ENCODE measurements at regions not wholly inside any gene's neighbourhood (a gene's known extent, or its start where the extent isn't known, plus 50 kb on each side); places are given as distances from the start of the nearest gene placed in this dataset.

DNA sequence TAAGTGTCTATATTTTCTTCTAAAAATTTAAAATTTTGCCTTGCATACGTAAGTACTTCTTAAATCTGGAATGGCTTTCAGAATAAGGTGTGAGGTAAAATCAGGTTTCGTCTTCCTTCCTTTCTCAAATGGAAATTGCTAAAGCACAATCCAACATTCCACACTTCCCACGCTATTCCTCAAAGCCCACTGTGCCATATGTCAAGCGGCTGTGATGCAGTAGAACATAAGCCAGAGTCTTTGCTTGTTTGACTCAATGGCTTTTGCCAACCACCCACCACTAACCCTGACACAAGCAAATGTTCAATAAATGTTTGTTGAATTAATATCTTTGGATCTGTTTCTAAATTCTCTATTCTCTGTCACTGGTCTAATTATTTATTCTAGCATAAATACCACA is 1199.7 kb upstream of the TENM3 start:
- Histone ChIP-seq H3K9ac (ENCODE audit: insufficient read depth, low read depth, low read length) (no peak overlapping the region), H4K20me1 (ENCODE audit: insufficient read depth, low read length) (no peaks in the 10 kb centered on the region), H3K4me3 (replicated peaks in 1 of 3; ENCODE audit: insufficient read depth in 1 of 3, low read depth in 2 of 3, low read length in 3 of 3) (no peak overlapping the region), H3K4me1 (ENCODE audit: insufficient read depth, low read length) (no peaks in the 10 kb centered on the region), H3K9me3 (ENCODE audit: low read length) (no peaks in the 10 kb centered on the region), H3K27ac (ENCODE audit: extremely low read length, insufficient read depth, low read length) (no peak overlapping the region), H3K27me3 (ENCODE audit: control insufficient read depth in 1 of 2, insufficient read depth in 2 of 2, low read length in 2 of 2) (no peaks in the 10 kb centered on the region), H3K79me2 (ENCODE audit: insufficient read depth, low read length) (no peaks in the 10 kb centered on the region), H3K4me2 (ENCODE audit: low read depth, low read length) (no peak overlapping the region), H3K36me3 (replicated peaks in 1 of 2; ENCODE audit: control insufficient read depth in 1 of 2, insufficient read depth in 2 of 2, low read length in 2 of 2) (no peaks in the 10 kb centered on the region), H2AFZ (ENCODE audit: low read length) (no peak overlapping the region)
- ATAC-seq (no peak), FAIRE-seq (no peak), DNase-seq (ENCODE audit: low spot score) (no peak)
- POLR2A ChIA-PET: no interaction called here
- no TSS peak for BruUV-seq (replicated peaks)
- WGBS (ENCODE audit: low lambda C conversion rate): 28% methylated on average over 4 of the region's 4 CpGs
- no peak for TF ChIP-seq FLYWCH1 (CRISPR knock-in tag; IDR thresholded peaks at IDR 0.05)
- TF ChIP-seq MIER2 (CRISPR knock-in tag; IDR thresholded peaks at IDR 0.05): no peak
- intact Hi-C loops (cut with micrococcal nuclease; ENCODE audit: unreplicated experiment): no loop called here
- in situ Hi-C loops (cut with HindIII; ENCODE audit: extremely low pct_ligation_motif_present, low pct_unique_long_range_greater_than_20kb): no loop called here
- CTCF ChIA-PET (ENCODE audit: low intra/inter-chr PET ratio, low total read pairs): no interaction called here

DNA sequence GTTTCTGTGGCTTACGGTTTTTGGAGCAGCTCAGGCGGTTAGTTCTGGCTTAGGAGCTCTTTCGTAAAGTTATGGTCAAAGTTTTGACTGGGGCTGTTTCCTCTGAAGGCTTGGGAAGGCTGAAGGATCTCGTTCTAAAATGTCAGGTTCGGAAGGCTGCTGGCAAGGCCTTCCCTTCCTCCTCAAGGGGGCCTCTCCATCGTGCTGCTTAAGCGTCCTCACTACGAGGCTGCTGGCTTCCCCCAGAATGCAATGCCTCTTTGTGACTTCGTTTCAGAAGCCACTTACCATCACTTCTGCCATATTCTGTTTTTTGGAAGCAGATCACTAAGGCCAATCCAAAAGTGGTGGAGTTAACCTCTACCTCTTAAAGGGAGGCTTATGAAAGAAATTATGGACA is 1196.4 kb upstream of the TENM3 start:
- BruUV-seq (replicated peaks): no TSS peak
- FAIRE-seq (no peak), ATAC-seq (no peak), DNase-seq (ENCODE audit: low spot score) (no peak)
- H3K9ac ChIP-seq (ENCODE audit: insufficient read depth, low read depth, low read length): no peak overlapping the region
- POLR2A ChIA-PET: no interaction called here
- in situ Hi-C loops (cut with HindIII; ENCODE audit: extremely low pct_ligation_motif_present, low pct_unique_long_range_greater_than_20kb): no loop called here
- no peak overlapping the region for H3K4me2 ChIP-seq (ENCODE audit: low read depth, low read length)
- no peaks in the 10 kb centered on the region for H3K4me1 ChIP-seq (ENCODE audit: insufficient read depth, low read length)
- H3K4me3 ChIP-seq (replicated peaks in 1 of 3; ENCODE audit: insufficient read depth in 1 of 3, low read depth in 2 of 3, low read length in 3 of 3): no peak overlapping the region
- CTCF ChIA-PET (ENCODE audit: low intra/inter-chr PET ratio, low total read pairs): no interaction called here
- no peaks in the 10 kb centered on the region for H3K9me3 ChIP-seq (ENCODE audit: low read length)
- H4K20me1 ChIP-seq (ENCODE audit: insufficient read depth, low read length): no peaks in the 10 kb centered on the region
- 0% methylated on average over 7 of the region's 9 CpGs for WGBS (ENCODE audit: low lambda C conversion rate)
- intact Hi-C loops (cut with micrococcal nuclease; ENCODE audit: unreplicated experiment): no loop called here
- TF ChIP-seq RNF2 (conservative IDR thresholded peaks at IDR 0.05; ENCODE audit: low read depth) (no peak), HDAC2 (CRISPR knock-in tag; IDR thresholded peaks at IDR 0.05) (no peak), ZNF337 (CRISPR knock-in tag; IDR thresholded peaks at IDR 0.05; ENCODE audit: borderline replicate concordance, low read depth) (no peak), ZNF629 (CRISPR knock-in tag; conservative IDR thresholded peaks at IDR 0.05) (no peak), SOX13 (IDR thresholded peaks at IDR 0.05) (no peak), SOX13 (CRISPR knock-in tag; conservative IDR thresholded peaks at IDR 0.05 in 1 of 2, IDR thresholded peaks at IDR 0.05 in 1 of 2) (no peak), CREB1 (IDR thresholded peaks at IDR 0.05) (no peak), CREB1 (CRISPR knock-in tag; IDR thresholded peaks at IDR 0.05) (no peak)
- TF ChIP-seq, protein P1, sequence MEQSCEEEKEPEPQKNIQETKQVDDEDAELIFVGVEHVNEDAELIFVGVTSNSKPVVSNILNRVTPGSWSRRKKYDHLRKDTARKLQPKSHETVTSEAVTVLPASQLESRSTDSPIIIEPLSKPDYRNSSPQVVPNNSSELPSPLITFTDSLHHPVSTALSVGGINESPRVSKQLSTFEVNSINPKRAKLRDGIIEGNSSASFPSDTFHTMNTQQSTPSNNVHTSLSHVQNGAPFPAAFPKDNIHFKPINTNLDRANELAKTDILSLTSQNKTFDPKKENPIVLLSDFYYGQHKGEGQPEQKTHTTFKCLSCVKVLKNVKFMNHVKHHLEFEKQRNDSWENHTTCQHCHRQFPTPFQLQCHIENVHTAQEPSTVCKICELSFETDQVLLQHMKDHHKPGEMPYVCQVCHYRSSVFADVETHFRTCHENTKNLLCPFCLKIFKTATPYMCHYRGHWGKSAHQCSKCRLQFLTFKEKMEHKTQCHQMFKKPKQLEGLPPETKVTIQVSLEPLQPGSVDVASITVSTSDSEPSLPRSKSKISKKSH (CRISPR knock-in tag; IDR thresholded peaks at IDR 0.05; ENCODE audit: borderline replicate concordance): no peak
- TF ChIP-seq, protein P2, sequence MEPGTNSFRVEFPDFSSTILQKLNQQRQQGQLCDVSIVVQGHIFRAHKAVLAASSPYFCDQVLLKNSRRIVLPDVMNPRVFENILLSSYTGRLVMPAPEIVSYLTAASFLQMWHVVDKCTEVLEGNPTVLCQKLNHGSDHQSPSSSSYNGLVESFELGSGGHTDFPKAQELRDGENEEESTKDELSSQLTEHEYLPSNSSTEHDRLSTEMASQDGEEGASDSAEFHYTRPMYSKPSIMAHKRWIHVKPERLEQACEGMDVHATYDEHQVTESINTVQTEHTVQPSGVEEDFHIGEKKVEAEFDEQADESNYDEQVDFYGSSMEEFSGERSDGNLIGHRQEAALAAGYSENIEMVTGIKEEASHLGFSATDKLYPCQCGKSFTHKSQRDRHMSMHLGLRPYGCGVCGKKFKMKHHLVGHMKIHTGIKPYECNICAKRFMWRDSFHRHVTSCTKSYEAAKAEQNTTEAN (CRISPR knock-in tag; conservative IDR thresholded peaks at IDR 0.05): no peak
- no peaks in the 10 kb centered on the region for H3K79me2 ChIP-seq (ENCODE audit: insufficient read depth, low read length)
- H2AFZ ChIP-seq (ENCODE audit: low read length): no peak overlapping the region
- H3K27me3 ChIP-seq (ENCODE audit: control insufficient read depth in 1 of 2, insufficient read depth in 2 of 2, low read length in 2 of 2): no peaks in the 10 kb centered on the region
- H3K36me3 ChIP-seq (replicated peaks in 1 of 2; ENCODE audit: control insufficient read depth in 1 of 2, insufficient read depth in 2 of 2, low read length in 2 of 2): no peaks in the 10 kb centered on the region
- no peak overlapping the region for H3K27ac ChIP-seq (ENCODE audit: extremely low read length, insufficient read depth, low read length)

Data from HepG2 (cell line).